DND-41 (cell line): ENCODE measurements at regions not wholly inside any gene's neighbourhood (a gene's known extent, or its start where the extent isn't known, plus 50 kb on each side); places are given as distances from the start of the nearest gene placed in this dataset.

Experiments
- EZH2 ChIP-seq: IDR thresholded peaks from 3 replicates; pipeline ENCODE4 v1.6.1; 2012; ENCODE audit warnings: borderline replicate concordance, low read depth, mild to moderate bottlenecking, moderate library complexity, low read length, inconsistent platforms; ENCODE audit not compliant: severe bottlenecking
- TF ChIP-seq, protein P1 (sequence below): IDR thresholded peaks from 2 replicates; pipeline ENCODE4 v1.5.1; 2012; ENCODE audit warnings: borderline replicate concordance, low read length, moderate library complexity, mild to moderate bottlenecking; ENCODE audit not compliant: poor library complexity, severe bottlenecking; ENCODE audit errors: extremely low read depth

DNA sequence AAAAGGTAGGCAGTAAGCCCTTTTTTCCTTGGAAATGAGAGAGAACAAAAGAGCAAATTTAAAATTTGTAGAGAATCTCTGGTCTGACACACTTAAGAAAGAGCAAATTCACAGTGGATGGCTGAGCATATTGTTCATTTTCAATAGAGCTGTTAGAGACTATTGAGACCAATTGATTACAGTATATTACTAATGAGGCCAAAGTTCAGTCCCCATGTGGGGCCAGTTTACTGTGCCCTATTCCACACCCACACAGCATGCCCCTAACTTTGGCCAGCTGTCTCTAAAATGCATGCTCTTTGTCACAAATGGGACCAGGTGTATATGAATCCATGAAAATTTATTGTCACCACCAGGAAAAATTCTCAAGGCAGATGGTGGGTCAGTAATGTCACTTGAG, 470.5 kb downstream of the PCDH7 start:
- TF ChIP-seq, protein P1, sequence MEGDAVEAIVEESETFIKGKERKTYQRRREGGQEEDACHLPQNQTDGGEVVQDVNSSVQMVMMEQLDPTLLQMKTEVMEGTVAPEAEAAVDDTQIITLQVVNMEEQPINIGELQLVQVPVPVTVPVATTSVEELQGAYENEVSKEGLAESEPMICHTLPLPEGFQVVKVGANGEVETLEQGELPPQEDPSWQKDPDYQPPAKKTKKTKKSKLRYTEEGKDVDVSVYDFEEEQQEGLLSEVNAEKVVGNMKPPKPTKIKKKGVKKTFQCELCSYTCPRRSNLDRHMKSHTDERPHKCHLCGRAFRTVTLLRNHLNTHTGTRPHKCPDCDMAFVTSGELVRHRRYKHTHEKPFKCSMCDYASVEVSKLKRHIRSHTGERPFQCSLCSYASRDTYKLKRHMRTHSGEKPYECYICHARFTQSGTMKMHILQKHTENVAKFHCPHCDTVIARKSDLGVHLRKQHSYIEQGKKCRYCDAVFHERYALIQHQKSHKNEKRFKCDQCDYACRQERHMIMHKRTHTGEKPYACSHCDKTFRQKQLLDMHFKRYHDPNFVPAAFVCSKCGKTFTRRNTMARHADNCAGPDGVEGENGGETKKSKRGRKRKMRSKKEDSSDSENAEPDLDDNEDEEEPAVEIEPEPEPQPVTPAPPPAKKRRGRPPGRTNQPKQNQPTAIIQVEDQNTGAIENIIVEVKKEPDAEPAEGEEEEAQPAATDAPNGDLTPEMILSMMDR, result no peak
- TF ChIP-seq EZH2, result no peak
